ENCODE measurements at regions not wholly inside any gene's neighbourhood (a gene's known extent, or its start where the extent isn't known, plus 50 kb on each side); places are given as distances from the start of the nearest gene placed in this dataset.

GRCh38 chr20:60088236-60088635 is 130.0 kb downstream of the CDH26 start:
- DNase-seq, result no peak
- H3K27me3 ChIP-seq (ENCODE audit: insufficient read depth, low read depth, severe bottlenecking), result no peaks in the 10 kb centered on the region
- H3K4me3 ChIP-seq (ENCODE audit: low read depth, low read length), result no peak overlapping the region
- H3K27ac ChIP-seq, result no peak overlapping the region
- H3K36me3 ChIP-seq, result no peaks in the 10 kb centered on the region
- TF ChIP-seq, protein P1, sequence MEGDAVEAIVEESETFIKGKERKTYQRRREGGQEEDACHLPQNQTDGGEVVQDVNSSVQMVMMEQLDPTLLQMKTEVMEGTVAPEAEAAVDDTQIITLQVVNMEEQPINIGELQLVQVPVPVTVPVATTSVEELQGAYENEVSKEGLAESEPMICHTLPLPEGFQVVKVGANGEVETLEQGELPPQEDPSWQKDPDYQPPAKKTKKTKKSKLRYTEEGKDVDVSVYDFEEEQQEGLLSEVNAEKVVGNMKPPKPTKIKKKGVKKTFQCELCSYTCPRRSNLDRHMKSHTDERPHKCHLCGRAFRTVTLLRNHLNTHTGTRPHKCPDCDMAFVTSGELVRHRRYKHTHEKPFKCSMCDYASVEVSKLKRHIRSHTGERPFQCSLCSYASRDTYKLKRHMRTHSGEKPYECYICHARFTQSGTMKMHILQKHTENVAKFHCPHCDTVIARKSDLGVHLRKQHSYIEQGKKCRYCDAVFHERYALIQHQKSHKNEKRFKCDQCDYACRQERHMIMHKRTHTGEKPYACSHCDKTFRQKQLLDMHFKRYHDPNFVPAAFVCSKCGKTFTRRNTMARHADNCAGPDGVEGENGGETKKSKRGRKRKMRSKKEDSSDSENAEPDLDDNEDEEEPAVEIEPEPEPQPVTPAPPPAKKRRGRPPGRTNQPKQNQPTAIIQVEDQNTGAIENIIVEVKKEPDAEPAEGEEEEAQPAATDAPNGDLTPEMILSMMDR (IDR thresholded peaks at IDR 0.05; ENCODE audit: low read depth, low read length), result no peak
- peaks cover 3% of the 10 kb centered on the region for H3K9me3 ChIP-seq (ENCODE audit: severe bottlenecking)

GRCh38 chr20:60090631-60091030 is 132.4 kb downstream of the CDH26 start:
- peaks cover 5% of the 10 kb centered on the region for H3K9me3 ChIP-seq (ENCODE audit: severe bottlenecking)
- no peak for DNase-seq
- H3K4me3 ChIP-seq (ENCODE audit: low read depth, low read length), result no peak overlapping the region
- TF ChIP-seq, protein P1 (IDR thresholded peaks at IDR 0.05; ENCODE audit: low read depth, low read length), result no peak
- H3K27ac ChIP-seq, result no peak overlapping the region
- H3K27me3 ChIP-seq (ENCODE audit: insufficient read depth, low read depth, severe bottlenecking), result no peaks in the 10 kb centered on the region
- no peaks in the 10 kb centered on the region for H3K36me3 ChIP-seq

GRCh38 chr20:60091305-60091704 is 133.1 kb downstream of the CDH26 start:
- Histone ChIP-seq H3K9me3 (ENCODE audit: severe bottlenecking) (peaks cover 5% of the 10 kb centered on the region), H3K36me3 (no peaks in the 10 kb centered on the region), H3K27ac (no peak overlapping the region), H3K27me3 (ENCODE audit: insufficient read depth, low read depth, severe bottlenecking) (no peaks in the 10 kb centered on the region), H3K4me3 (ENCODE audit: low read depth, low read length) (no peak overlapping the region)
- TF ChIP-seq, protein P1 (IDR thresholded peaks at IDR 0.05; ENCODE audit: low read depth, low read length), result no peak
- DNase-seq, result no peak

DNA sequence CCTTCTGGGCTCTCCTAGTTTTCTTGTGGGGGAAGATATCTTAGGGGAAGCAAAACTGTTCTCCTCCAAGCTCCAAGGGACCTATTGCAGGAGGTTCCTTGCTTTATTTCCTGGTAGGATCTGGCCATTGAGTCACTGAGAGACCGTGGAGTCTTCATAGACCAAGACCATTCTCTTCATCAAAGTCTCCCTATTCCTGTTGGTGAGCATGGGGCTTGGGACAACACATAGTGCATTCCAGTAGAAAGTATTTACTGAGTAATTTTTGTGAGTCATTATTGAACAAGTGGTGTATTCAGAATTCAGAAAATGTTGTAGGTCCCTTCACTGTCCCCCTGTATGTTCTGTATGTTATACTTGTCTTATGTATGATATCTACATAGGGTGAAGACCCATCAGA is 133.6 kb downstream of the CDH26 start:
- TF ChIP-seq, protein P1 (IDR thresholded peaks at IDR 0.05; ENCODE audit: low read depth, low read length), result no peak
- H3K27ac ChIP-seq, result no peak overlapping the region
- no peak overlapping the region for H3K4me3 ChIP-seq (ENCODE audit: low read depth, low read length)
- no peaks in the 10 kb centered on the region for H3K36me3 ChIP-seq
- peaks cover 5% of the 10 kb centered on the region for H3K9me3 ChIP-seq (ENCODE audit: severe bottlenecking)
- no peak for DNase-seq
- H3K27me3 ChIP-seq (ENCODE audit: insufficient read depth, low read depth, severe bottlenecking), result no peaks in the 10 kb centered on the region

DNA sequence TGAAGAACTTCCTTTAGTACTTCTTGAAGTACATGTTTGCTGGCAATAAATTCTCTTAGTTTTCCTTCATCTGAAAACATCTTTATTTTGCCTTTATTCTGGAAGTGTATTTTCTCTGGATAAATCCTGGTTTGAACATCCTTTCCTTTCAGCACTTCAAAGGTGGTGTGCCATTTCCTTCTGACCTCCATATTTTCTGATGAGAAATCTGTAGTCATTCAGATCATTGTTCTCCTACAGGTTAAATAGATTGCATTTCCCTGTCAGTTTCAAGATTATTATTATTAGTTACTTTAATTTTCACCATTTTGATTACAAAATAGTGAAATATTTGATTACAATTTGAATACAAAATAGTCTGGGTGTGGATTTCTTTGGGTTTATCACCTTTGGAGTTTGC is 134.5 kb downstream of the CDH26 start:
- Histone ChIP-seq H3K9me3 (ENCODE audit: severe bottlenecking) (peaks cover 5% of the 10 kb centered on the region), H3K27me3 (ENCODE audit: insufficient read depth, low read depth, severe bottlenecking) (no peaks in the 10 kb centered on the region), H3K4me3 (ENCODE audit: low read depth, low read length) (no peak overlapping the region), H3K36me3 (no peaks in the 10 kb centered on the region), H3K27ac (no peak overlapping the region)
- DNase-seq, result no peak
- TF ChIP-seq, protein P1 (IDR thresholded peaks at IDR 0.05; ENCODE audit: low read depth, low read length), result no peak

- Histone ChIP-seq H3K27ac (no peak overlapping the region), H3K27me3 (ENCODE audit: insufficient read depth, low read depth, severe bottlenecking) (no peaks in the 10 kb centered on the region), H3K36me3 (no peaks in the 10 kb centered on the region), H3K9me3 (ENCODE audit: severe bottlenecking) (peaks cover 8% of the 10 kb centered on the region), H3K4me3 (ENCODE audit: low read depth, low read length) (no peak overlapping the region)
- DNase-seq, result no peak
- TF ChIP-seq, protein P1 (IDR thresholded peaks at IDR 0.05; ENCODE audit: low read depth, low read length), result no peak
These were observed 137.2 kb downstream of the CDH26 start for GRCh38 chr20:60095456-60095855.

Measured in WERI-Rb-1 (cell line).